GOT3 (cell line): ENCODE measurements at regions not wholly inside any gene's neighbourhood (a gene's known extent, or its start where the extent isn't known, plus 50 kb on each side); places are given as distances from the start of the nearest gene placed in this dataset.
"Not testable (repeated sequence)": the region's sequence is repeated elsewhere in the genome, so short reads cannot be mapped to it uniquely, and the experiment has no call there.

Experiments
- DNase-seq: peaks from one replicate; lab custom pipeline; 2025; ENCODE audit warnings: mixed read lengths; lab: John Stamatoyannopoulos, UW

DNA sequence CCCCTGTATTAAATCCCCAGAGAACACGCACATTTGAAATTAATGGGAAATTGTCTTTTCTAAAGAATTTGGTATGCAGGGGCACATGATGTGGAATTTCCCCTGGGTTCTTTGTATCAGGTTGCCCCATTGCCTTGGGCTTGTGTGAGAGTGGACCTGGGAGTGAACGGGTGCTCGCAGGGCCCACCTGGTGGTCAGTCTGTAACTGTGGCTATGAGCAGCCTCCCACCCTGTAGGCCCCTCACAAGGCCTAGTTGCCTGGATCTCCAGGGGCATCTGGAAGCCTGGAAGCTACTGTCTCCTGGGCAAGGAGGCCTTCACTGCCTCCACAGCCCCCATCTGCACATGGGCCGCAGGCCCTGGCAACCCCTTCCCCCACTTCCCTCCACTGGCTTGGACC is 96.7 kb downstream of the SLC25A47 start:
- DNase-seq, result no peak

DNA sequence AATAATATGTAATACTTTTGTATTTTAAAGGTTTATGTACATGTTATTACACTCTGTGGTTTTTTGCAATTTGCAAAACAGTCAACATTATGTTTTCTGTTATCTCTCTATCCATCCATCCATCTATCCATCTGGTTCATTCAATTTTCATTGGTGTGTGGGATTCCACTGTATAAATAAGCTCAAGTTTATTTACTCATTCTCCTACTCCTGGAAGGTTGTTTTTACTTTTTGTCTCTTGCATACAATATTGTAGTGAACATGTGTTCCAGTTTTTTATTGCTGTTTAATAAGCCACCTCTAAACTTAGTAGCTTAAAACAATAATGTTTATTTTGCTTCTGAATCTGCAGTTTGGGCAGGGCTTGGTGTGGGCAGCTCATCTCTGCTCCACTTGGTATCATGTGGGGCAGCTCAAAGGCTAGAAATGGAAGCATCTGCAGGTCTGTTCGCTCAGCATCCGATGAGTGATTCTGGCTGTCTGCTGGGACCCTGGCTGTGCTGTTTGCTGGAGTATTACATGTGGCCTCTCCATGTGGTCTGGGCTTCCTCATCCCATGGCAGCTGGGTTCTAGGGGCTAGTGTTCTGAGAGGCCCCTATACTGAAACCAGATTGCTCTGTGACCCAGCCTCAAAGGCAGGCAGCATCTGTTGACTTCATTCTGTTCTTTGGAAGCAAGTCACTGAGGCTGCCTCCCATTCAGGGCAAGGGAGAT is 98.8 kb downstream of the SLC25A47 start:
- DNase-seq, result no peak

DNA sequence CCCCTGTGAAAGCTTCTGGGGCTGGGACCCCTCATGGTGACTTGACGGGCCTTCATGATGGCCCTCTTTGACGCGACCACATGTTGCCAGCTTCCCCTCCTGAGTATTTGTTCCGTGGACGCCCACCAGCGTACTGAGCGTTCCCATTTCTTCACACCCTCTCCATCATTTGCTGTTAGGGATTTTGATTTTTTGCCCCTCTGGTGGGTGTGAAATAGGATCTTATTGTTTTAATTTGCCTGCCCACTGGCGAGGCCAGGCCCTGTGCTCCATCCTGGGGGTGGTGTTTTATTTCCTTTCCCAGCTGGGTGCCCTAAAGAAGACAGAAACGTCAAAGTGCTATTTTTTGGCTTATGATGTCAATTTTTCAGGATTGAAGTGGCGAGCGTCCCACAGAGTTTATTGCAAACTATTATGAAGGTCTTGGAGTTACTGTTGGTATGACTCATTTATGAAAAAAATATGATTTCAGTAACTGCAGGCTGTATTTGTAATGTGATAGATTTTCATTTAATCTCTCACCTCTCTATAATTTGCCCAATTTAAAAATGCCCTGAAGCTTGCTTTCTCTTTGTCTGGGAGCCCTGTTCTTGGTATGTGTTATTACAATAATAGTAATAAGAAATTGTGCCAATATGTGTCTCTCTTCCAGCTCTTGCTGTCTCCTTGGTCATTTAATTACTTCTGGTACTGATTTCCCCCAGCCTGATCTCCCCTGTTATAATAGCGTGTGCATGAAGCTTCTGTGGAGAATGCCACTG is 99.6 kb downstream of the SLC25A47 start:
- no peak for DNase-seq

DNA sequence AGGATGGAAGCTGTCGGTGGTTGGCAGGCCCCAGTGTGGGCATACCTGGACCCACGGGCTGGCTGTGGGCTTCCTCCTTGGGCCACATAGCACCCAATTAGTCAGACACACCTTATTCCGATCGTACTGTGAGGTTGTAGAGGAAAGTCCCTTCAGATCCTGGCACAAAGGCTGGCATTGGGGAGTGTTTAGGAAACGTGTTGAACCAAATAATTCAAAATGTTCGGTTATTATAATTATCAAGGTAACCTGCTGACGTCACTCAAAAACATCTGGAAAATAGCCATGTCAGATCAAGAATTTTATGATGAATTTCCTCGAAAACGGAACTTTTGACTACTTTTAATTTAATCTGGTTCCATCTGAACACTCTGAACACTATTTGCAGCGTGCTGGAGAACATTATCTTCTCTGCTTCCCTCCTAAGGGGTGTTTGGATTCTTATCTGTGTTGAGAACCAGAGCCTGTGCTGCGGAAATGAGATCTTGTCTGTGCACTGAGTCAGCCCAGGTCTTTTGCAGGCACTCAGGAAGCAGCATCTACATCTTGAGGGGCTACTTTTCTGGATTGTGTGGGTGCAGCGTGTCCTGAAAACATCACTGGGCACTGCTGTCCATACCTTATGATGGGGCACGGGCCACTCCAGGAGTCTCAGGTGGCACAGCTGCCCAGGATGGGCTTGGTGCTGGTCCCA is 100.3 kb downstream of the SLC25A47 start:
- no peak for DNase-seq

DNA sequence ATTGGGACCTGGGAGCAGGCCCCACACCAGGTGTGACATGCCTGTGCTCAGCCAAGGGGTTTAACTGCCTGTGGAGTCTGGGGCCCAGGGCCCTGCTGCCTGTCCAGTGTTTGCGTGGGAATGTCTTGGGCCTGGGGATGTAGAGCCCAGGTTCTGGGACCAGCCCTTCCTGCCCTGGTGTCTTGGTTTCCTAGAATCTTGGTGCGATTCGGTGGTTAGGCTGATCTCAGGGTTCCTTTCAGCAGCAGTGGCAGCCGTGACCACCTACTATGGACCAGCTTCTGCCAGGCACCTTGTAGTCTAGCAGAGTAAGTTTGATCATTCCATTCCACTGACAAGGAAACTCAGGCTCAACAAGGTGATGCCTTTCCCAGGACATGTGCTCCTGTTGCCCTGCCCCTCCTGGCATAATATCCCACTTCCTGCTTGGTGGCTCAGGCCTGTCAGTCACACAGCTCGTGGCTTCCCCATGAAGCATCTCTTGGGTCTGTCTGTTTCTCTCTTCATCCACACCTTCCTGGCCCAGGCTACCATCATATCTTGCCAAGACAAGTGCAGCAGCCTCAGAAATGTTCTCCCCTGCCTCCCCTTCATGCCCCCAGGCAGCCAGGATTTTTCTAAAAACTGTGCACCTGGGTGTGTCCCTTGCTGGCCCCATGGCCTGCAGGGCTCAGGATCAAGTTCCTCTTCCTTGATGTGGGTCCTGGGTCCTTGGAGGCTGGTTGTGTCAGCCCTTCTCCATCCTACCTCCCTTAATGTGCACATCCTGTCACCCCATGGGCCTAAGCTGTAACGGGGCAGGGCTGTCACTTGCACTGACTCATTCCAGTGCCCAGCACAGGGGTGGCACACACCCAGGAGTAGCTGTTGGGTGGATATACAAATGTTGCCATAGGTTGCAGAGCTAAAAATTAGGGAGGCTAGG is 101.6 kb downstream of the SLC25A47 start:
- no peak for DNase-seq

DNA sequence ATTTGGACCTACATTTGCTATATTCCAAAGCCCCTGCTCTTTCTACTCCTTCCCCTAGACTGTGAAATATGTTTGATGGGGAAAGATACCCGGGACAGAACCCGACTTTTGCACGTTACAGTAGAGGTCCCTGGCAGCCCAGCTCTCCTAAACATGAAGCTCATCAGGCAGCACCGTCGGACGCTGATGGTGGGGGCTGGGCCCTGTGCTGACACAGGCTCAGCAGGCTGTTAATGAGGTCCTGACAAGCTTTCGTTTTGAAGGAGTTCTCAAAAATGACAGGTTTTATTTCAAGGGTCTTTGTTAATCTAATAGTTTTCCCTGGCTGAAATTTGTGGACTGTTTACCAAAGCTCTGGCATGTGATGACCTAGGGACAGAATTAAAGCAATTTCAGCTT is 102.3 kb downstream of the SLC25A47 start:
- DNase-seq, result no peak

DNA sequence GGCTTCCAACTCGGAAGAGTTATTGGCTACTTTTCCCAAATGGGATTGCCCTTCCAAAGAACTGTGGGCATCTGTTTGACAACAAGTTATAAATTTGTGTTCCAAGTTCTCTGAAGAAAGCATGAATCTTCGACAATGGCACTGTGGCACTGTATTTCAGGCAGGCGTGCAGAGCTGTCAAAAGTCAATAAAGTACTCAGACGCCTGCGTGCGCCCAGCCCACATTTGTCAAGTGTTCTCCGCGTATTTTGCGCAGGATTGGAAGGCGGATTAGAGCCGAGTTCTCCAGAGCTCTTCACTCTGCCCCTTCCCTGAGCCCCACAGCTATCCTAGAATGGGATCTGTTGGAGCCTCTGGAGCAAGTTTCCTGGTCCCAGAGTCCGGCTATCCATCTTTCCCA is 103.2 kb downstream of the SLC25A47 start:
- DNase-seq, result no peak

DNA sequence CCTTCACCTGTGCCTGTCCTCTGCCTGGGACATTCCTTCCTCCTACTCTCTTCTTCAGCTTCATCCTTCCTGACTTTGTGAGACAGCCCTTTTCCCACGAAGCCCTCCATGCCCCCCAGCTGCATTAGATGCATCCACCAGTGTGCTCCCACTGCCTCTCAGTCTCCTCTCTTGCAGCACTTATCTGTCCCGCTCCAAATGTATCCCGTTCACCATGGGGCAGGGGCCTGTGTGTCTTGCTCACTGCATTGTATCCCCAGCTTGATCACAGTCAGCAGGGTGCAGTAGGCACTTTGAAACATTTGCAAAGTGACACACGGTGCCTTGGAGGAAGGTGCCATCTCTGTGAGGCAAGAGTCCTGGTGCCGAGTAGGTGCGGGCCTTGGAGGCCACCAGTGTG is 104.0 kb downstream of the SLC25A47 start:
- DNase-seq, result no peak

DNA sequence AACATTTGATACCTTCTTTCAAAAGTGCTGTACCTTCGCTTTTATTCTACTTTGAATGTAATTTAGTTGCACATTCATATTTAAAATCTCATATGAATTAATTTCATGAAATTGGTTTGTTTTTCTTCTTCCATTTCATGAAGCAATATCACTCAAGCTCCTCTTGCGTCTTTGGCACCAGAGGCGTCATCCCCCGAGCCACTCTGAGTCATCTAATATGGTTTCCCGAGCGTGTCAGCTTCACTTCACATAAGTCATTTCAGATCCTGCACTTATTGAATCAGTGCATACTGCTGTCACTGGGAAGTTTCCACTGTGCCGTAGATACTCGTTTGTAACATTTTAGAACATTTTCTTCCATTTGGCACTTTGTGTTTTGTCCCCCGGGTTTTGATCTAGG is 105.6 kb downstream of the SLC25A47 start:
- DNase-seq, result no peak

DNA sequence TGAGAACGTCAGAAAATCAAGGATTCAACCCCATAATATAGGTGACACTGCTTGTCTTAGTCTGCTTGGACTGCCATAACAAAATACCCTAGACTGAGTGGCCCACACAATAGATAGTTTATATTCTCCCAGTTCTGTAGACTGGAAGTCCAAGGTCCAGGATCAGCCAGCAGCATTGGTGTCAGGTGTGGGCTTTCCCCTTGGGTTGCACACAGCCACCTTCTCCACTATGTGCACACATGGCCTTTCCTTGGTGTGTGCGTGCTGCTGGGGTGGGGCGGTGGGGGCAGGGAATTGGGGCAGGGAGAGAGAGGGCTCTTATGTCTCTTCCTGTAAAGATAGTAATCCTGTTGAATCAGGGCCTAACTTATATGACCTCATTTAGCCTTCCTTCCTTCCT is 106.4 kb downstream of the SLC25A47 start:
- DNase-seq, result no peak

DNA sequence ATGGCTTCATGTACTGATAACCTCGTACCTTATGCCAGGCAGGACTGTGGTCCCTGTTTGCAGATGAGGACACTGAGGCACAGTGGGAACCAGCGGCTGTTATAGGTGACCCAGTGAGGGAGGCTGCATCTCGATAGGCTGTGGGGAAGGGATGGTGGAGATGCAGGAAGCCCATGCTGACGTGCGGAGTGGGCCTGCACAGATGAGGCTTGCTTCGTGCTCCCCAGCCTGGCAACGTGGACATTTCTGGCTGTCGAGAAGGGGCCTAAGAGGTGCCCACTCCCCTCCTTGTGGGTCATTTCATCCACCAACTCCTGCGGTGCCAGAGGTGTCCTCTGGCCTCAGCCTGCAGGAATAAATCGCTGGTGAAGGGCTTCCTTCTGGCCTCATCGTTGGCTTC is 107.4 kb downstream of the SLC25A47 start:
- no peak for DNase-seq

DNA sequence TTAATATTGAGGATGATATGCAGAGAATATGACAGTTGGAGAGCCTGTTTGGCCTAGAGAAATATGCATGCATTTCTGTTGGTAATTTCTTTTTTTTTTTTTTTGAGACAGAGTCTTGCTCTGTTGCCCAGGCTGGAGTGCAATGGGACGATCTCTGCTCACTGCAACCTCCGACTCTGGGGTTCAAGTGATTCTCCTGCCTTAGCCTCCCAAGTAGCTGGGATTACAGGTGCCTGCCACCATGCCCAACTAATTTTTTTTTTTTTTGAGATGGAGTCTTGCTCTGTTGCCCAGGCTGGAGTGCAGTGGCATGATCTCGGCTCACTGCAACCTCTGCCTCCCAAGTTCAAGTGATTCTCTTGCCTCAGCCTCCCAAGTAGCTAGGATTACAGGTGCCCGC is 108.3 kb downstream of the SLC25A47 start:
- DNase-seq, result not testable (repeated sequence)

DNA sequence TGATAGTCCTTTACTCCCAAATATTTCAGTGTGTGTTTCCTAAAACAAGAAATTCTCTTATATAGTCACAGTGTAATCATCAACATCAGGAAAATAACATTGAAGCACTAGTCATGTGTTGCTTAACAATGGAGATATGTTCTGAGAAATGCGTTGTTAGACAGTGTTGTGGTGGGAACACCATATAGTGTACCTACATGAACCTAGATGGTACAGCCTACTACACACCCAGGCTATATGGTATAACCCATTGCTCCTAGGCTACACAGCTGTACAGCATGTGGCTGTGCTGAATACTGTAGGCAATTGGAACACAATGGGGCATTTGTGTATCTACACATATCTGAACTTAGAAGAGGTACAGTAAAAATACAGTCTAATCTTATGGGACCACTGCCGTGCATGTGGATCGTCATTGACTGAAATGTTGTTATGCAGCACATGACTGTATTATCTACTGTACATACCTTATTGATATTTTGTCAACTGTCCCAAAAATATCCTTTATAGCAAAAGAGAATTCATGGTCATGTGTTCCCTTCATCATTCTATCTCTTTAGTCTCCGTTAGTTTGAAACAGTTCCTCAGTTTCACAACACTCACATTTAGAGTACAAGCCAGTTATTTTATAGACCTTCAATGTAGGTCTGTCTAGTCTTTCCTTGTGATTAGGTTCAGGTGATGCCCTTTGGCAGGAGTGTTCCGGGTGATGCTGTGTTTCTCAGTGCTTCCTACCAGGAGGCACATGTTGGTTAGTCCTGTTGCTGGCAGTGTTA is 109.7 kb downstream of the SLC25A47 start:
- DNase-seq, result no peak

DNA sequence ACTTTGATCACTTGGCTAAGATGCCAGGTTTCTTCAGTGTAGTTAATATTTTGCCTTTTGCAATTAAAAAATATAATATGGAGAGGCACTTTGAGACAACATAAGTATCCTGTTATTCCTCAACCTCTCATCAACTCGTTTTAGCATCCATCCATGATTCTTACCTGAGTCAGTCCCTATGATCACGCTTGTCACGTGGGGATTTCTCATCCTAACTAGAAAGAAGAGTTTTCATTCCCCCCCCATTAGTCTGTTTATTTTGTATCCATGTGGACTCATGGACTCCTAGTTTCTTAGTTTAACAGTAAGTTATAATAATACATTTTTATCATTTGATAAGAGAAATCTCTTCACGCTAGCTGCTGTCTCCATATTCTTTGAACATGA is 110.3 kb downstream of the SLC25A47 start:
- no peak for DNase-seq

DNA sequence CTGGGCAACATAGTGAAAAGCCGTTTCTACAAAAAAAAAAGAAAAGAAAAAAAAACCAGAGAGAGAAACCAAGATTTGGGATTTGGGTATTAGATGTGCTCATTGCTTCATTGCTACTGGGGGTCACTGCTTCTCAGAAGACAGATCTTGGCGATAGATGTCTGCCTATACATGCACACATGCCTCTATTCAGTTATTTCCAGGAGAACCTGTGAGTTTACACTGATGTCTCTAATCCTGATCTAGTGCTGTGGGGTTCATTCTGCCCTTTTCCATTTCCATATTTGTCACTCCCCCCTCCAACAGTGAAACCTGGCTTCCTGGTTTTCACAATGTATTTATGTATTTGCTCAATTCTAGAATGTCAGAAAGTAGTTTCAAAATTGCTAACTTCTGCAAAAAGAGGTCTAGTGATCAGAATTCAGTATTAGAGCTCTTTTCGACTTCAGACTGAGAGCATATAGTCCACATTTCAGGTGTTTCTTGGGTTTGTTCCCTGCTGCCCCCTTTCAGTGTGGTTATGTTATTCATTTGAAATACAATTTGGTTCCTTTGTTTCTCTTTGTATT is 111.0 kb downstream of the SLC25A47 start:
- DNase-seq, result no peak

DNA sequence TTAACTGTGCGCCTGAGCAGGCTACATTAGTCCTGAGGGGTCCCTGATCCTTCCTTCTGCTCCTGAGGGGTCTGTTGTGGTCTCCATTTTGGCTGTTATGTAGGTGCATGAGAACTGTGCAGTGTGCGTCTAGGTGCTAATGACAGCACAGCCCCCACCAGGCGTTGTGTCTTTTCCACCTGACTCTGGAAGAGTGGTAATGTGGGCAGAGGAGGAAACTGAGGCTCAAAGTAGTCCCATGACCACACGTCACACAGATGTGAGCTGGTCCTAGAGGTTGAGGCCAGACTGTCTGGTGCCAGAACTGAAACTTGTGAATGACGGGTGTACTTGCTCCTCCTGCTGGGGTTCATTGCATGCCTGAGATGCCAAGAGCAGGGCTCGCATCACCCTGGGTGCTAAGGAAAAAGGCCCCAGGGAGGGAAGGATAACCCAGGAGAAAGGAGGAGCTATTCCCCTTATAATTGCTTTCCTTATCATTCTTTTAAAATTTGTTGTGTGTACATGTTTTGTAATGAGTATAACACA is 111.8 kb downstream of the SLC25A47 start:
- DNase-seq, result no peak

DNA sequence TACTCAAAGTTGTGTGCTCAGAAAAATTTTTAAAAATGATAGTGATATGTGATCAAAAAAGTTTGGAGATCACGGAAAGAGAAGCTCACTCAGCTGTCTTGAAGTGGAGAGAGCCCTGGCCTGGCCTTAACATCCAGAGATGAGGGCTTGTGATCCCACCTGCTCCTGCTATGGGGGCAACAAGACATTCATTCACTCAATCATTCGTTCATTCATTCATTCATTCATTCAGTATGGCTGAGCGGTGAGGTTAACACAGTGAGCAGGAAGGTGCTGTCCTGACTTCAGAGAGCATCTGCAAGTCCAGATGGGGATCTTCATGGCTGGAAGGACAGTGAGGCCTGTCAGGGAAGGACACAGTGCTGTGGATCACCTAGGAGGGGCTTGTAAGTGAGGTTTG is 112.3 kb downstream of the SLC25A47 start:
- DNase-seq, result no peak

DNA sequence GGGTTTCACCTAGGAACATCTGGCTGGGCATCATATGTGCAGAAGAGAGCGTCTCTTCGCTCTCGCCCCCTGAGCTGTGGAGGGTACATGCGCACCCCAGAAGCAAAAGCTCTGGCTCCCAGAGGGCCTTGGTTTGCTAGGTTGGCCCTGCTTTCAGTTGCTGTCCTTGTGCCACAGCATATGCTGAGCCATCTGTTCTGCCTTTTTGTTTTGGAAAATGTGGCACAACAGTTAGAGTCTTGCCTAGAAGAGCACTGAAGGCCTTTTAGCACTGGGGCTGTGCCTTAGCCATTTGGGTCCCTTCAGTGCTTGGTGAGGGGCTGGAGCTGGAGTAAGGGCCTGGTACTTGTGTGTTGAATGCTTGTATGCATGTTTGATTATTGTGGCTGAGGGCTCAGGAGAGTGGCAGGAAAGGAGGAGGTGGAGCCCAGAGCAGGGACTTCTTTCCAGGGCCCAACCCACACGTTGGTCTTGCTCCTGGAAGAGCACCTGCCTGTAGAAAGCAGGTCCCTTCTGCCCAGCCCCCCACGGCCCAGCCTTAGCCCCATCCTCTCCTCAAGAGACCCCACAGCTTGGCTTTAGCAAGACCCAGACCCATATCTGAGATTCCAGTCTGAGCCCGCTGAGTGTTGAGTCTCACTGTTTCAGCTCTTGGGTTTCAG is 113.7 kb downstream of the SLC25A47 start:
- DNase-seq, result no peak

DNA sequence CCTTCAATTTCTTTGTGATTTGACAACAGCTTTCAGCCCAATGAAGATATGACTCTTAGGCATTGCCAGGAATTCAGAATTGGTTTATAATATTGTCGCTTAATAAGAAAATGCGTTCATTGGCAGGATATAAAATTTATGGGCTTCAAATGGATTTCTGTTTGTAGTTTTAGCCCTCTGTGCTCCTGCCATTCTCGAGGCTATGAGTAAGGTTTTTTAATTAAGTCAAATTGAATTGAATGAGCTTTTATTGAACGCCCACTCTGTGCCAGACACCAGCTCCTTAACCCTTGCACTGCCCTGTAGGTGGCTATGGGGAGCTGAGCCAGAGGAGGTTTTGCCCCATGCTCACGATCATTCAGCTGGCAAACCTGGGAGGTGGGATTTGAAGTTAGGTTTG is 115.1 kb downstream of the SLC25A47 start:
- no peak for DNase-seq
